ENCODE measurements at regions not wholly inside any gene's neighbourhood (a gene's known extent, or its start where the extent isn't known, plus 50 kb on each side); places are given as distances from the start of the nearest gene placed in this dataset.

GRCh38 chr20:55103188-55103587 is 627.8 kb downstream of the DOK5 start:
- peaks cover 3% of the 10 kb centered on the region for H3K27me3 Mint-ChIP-seq (ENCODE audit: insufficient read depth, low read depth, poor library complexity)
- no peak overlapping the region for H3K27ac Mint-ChIP-seq
- TF ChIP-seq, protein P1, sequence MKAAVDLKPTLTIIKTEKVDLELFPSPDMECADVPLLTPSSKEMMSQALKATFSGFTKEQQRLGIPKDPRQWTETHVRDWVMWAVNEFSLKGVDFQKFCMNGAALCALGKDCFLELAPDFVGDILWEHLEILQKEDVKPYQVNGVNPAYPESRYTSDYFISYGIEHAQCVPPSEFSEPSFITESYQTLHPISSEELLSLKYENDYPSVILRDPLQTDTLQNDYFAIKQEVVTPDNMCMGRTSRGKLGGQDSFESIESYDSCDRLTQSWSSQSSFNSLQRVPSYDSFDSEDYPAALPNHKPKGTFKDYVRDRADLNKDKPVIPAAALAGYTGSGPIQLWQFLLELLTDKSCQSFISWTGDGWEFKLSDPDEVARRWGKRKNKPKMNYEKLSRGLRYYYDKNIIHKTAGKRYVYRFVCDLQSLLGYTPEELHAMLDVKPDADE (IDR thresholded peaks at IDR 0.05), result no peak
- no peaks in the 10 kb centered on the region for H3F3A ChIP-seq (replicated peaks; ENCODE audit: low read depth)
- no peak overlapping the region for H3K27ac ChIP-seq (ENCODE audit: low read depth)
- no peak overlapping the region for H3K4me3 ChIP-seq
- H3K9me3 Mint-ChIP-seq, result peaks cover 99% of the 10 kb centered on the region
- no peaks in the 10 kb centered on the region for H3K4me1 Mint-ChIP-seq
- peaks cover 2% of the 10 kb centered on the region; the same call in 1 of the 2 replicates for H3K36me3 ChIP-seq (ENCODE audit: insufficient read depth)
- DNase-seq (ENCODE audit: low spot score), result no peak
- no peaks in the 10 kb centered on the region for H4K20me1 ChIP-seq (replicated peaks; ENCODE audit: insufficient read depth)
- H3K27me3 ChIP-seq (ENCODE audit: insufficient read depth), result no peaks in the 10 kb centered on the region
- H3K9me2 ChIP-seq (ENCODE audit: insufficient read depth), result no peaks in the 10 kb centered on the region
- H3K4me2 ChIP-seq, result no peak overlapping the region
- H3K4me1 ChIP-seq (ENCODE audit: insufficient read depth), result no peaks in the 10 kb centered on the region
- H3K4me3 Mint-ChIP-seq, result no peak overlapping the region
- no peaks in the 10 kb centered on the region for H3K79me2 ChIP-seq (replicated peaks; ENCODE audit: insufficient read depth)
- no peak for ATAC-seq
- peaks cover 34% of the 10 kb centered on the region for H3K36me3 Mint-ChIP-seq (ENCODE audit: low read depth)
- no peak overlapping the region for H2AFZ ChIP-seq

- ATAC-seq, result no peak
- no peak overlapping the region for H3K4me3 Mint-ChIP-seq
- peaks cover 3% of the 10 kb centered on the region for H3K27me3 Mint-ChIP-seq (ENCODE audit: insufficient read depth, low read depth, poor library complexity)
- no peaks in the 10 kb centered on the region for H3F3A ChIP-seq (replicated peaks; ENCODE audit: low read depth)
- no peaks in the 10 kb centered on the region for H3K4me1 Mint-ChIP-seq
- no peak for DNase-seq (ENCODE audit: low spot score)
- no peaks in the 10 kb centered on the region for H3K79me2 ChIP-seq (replicated peaks; ENCODE audit: insufficient read depth)
- no peaks in the 10 kb centered on the region for H3K27me3 ChIP-seq (ENCODE audit: insufficient read depth)
- no peak overlapping the region for H3K4me2 ChIP-seq
- H3K4me1 ChIP-seq (ENCODE audit: insufficient read depth), result no peaks in the 10 kb centered on the region
- H3K36me3 Mint-ChIP-seq (ENCODE audit: low read depth), result peaks cover 28% of the 10 kb centered on the region
- peaks cover 96% of the 10 kb centered on the region for H3K9me3 Mint-ChIP-seq
- H3K27ac Mint-ChIP-seq, result no peak overlapping the region
- H4K20me1 ChIP-seq (replicated peaks; ENCODE audit: insufficient read depth), result no peaks in the 10 kb centered on the region
- no peak overlapping the region for H3K4me3 ChIP-seq
- H2AFZ ChIP-seq, result no peak overlapping the region
- peaks cover 11% of the 10 kb centered on the region for H3K36me3 ChIP-seq (ENCODE audit: insufficient read depth)
- H3K9me2 ChIP-seq (ENCODE audit: insufficient read depth), result no peaks in the 10 kb centered on the region
- H3K27ac ChIP-seq (ENCODE audit: low read depth), result no peak overlapping the region
- TF ChIP-seq CREB1 (CRISPR knock-in tag; IDR thresholded peaks at IDR 0.05; ENCODE audit: low read depth), result no peak
- no peak for TF ChIP-seq POLR2AphosphoS5 (IDR thresholded peaks at IDR 0.05; ENCODE audit: low read depth)
- no peak for TF ChIP-seq ZNF331 (CRISPR knock-in tag; IDR thresholded peaks at IDR 0.05; ENCODE audit: low read depth)
- no peak for TF ChIP-seq EZH2 (IDR thresholded peaks at IDR 0.05; ENCODE audit: low read depth, unreplicated experiment)
- no peak for TF ChIP-seq CTCF (conservative IDR thresholded peaks at IDR 0.05; ENCODE audit: low read depth in 2 of 2)
- no peak for TF ChIP-seq ZNF114 (CRISPR knock-in tag; IDR thresholded peaks at IDR 0.05)
- TF ChIP-seq EZH2phosphoT487 (IDR thresholded peaks at IDR 0.05; ENCODE audit: unreplicated experiment), result no peak
- TF ChIP-seq STAT1 (IDR thresholded peaks at IDR 0.05; ENCODE audit: unreplicated experiment), result no peak
- TF ChIP-seq, protein P1 (IDR thresholded peaks at IDR 0.05), result no peak
- TF ChIP-seq, protein P2, sequence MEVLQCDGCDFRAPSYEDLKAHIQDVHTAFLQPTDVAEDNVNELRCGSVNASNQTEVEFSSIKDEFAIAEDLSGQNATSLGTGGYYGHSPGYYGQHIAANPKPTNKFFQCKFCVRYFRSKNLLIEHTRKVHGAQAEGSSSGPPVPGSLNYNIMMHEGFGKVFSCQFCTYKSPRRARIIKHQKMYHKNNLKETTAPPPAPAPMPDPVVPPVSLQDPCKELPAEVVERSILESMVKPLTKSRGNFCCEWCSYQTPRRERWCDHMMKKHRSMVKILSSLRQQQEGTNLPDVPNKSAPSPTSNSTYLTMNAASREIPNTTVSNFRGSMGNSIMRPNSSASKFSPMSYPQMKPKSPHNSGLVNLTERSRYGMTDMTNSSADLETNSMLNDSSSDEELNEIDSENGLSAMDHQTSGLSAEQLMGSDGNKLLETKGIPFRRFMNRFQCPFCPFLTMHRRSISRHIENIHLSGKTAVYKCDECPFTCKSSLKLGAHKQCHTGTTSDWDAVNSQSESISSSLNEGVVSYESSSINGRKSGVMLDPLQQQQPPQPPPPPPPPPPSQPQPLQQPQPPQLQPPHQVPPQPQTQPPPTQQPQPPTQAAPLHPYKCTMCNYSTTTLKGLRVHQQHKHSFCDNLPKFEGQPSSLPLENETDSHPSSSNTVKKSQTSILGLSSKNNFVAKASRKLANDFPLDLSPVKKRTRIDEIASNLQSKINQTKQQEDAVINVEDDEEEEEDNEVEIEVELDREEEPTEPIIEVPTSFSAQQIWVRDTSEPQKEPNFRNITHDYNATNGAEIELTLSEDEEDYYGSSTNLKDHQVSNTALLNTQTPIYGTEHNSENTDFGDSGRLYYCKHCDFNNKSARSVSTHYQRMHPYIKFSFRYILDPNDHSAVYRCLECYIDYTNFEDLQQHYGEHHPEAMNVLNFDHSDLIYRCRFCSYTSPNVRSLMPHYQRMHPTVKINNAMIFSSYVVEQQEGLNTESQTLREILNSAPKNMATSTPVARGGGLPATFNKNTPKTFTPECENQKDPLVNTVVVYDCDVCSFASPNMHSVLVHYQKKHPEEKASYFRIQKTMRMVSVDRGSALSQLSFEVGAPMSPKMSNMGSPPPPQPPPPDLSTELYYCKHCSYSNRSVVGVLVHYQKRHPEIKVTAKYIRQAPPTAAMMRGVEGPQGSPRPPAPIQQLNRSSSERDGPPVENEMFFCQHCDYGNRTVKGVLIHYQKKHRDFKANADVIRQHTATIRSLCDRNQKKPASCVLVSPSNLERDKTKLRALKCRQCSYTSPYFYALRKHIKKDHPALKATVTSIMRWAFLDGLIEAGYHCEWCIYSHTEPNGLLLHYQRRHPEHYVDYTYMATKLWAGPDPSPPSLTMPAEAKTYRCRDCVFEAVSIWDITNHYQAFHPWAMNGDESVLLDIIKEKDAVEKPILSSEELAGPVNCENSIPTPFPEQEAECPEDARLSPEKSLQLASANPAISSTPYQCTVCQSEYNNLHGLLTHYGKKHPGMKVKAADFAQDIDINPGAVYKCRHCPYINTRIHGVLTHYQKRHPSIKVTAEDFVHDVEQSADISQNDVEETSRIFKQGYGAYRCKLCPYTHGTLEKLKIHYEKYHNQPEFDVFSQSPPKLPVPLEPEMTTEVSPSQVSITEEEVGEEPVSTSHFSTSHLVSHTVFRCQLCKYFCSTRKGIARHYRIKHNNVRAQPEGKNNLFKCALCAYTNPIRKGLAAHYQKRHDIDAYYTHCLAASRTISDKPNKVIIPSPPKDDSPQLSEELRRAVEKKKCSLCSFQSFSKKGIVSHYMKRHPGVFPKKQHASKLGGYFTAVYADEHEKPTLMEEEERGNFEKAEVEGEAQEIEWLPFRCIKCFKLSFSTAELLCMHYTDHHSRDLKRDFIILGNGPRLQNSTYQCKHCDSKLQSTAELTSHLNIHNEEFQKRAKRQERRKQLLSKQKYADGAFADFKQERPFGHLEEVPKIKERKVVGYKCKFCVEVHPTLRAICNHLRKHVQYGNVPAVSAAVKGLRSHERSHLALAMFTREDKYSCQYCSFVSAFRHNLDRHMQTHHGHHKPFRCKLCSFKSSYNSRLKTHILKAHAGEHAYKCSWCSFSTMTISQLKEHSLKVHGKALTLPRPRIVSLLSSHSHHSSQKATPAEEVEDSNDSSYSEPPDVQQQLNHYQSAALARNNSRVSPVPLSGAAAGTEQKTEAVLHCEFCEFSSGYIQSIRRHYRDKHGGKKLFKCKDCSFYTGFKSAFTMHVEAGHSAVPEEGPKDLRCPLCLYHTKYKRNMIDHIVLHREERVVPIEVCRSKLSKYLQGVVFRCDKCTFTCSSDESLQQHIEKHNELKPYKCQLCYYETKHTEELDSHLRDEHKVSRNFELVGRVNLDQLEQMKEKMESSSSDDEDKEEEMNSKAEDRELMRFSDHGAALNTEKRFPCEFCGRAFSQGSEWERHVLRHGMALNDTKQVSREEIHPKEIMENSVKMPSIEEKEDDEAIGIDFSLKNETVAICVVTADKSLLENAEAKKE (CRISPR knock-in tag; IDR thresholded peaks at IDR 0.05), result no peak
- no peak for TF ChIP-seq NANOG (IDR thresholded peaks at IDR 0.05; ENCODE audit: borderline replicate concordance)
These were observed 623.9 kb downstream of the DOK5 start for GRCh38 chr20:55099251-55099650.

Measured in GM23338 (cell line).